ENCODE measurements at regions not wholly inside any gene's neighbourhood (a gene's known extent, or its start where the extent isn't known, plus 50 kb on each side); places are given as distances from the start of the nearest gene placed in this dataset.
"Not testable (repeated sequence)": the region's sequence is repeated elsewhere in the genome, so short reads cannot be mapped to it uniquely, and the experiment has no call there.

DNA sequence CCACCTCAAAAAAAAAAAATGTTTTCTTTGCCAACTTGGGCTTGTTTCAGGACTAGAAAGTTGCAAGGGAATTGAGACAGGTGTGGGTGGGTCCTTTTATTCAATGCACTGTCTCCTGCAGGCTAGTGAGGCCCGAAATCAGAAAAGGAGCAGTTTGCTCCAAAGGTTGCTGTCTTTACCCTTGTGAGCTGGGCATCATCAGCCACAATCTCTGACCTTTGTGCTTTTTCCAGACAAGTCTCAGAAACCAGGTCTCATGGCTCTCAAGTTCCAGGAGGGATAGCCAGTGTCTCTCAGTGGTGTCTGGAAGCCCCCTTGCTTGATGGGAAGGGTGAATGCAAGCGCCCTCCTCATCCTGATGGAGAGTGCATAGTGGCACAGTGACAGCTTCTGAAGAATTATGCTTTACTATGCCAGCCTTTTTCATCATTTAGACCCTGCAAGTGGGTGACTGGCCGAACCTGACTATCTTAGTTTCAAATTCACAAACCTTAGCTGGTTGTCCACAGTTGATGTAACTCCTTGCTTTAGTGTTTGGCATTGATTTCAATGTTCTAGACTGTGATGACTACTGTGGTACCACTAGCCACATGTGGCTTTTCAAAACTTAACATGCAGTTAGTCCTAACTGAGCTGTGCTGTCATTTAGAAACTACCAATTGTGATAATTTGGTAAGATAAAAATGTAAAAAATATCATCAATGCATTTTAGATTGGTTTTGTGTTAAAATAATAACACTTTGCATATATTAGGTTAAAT is 468.6 kb downstream of the GADD45G start:
- no peaks in the 10 kb centered on the region for H3K79me2 ChIP-seq (ENCODE audit: control insufficient read depth, insufficient read depth, low read length, poor library complexity)
- H2AK5ac ChIP-seq (ENCODE audit: low read length): no peak overlapping the region
- H2AFZ ChIP-seq (ENCODE audit: insufficient read depth, low read length, poor library complexity): no peak overlapping the region
- H3K79me1 ChIP-seq (ENCODE audit: low read length): no peaks in the 10 kb centered on the region
- no peak overlapping the region for H3K14ac ChIP-seq (ENCODE audit: low read length)
- no peak overlapping the region for H4K91ac ChIP-seq (ENCODE audit: low read depth, low read length)
- no peaks in the 10 kb centered on the region for H3K36me3 ChIP-seq (ENCODE audit: control insufficient read depth in 1 of 2, insufficient read depth in 2 of 2, low read length in 2 of 2)
- no peaks in the 10 kb centered on the region for H3K9me3 ChIP-seq (ENCODE audit: insufficient read depth, low read depth, low read length)
- DNase-seq: no peak
- WGBS (ENCODE audit: extremely low coverage, insufficient coverage, insufficient read length): no CpG with 5 or more reads among the region's 3 CpGs
- H4K12ac ChIP-seq (ENCODE audit: low read depth, low read length): no peak overlapping the region
- no peak overlapping the region for H3K4ac ChIP-seq (ENCODE audit: low read depth, low read length)
- H2BK120ac ChIP-seq (ENCODE audit: insufficient read depth, low read length, poor library complexity): no peak overlapping the region
- H3K4me3 ChIP-seq (ENCODE audit: low read depth, low read length): no peak overlapping the region
- no peak overlapping the region for H4K8ac ChIP-seq (ENCODE audit: low read depth, low read length)
- no peaks in the 10 kb centered on the region for H3K4me1 ChIP-seq (ENCODE audit: control insufficient read depth in 1 of 2, insufficient read depth in 2 of 2, low read length in 2 of 2)
- no peak overlapping the region for H3K4me2 ChIP-seq (ENCODE audit: low read length)
- no peak overlapping the region for H3K9ac ChIP-seq (ENCODE audit: low read length)
- no peak overlapping the region for H2BK12ac ChIP-seq (ENCODE audit: low read length)
- H3K18ac ChIP-seq (ENCODE audit: low read length): no peak overlapping the region
- no peak overlapping the region for H2BK5ac ChIP-seq (ENCODE audit: low read depth, low read length, poor library complexity)
- no peaks in the 10 kb centered on the region for H3K27me3 ChIP-seq (ENCODE audit: insufficient read depth, low read length)
- H3K27ac ChIP-seq (ENCODE audit: low read depth, low read length): no peak overlapping the region
- H3K23ac ChIP-seq (ENCODE audit: low read length): no peak overlapping the region

DNA sequence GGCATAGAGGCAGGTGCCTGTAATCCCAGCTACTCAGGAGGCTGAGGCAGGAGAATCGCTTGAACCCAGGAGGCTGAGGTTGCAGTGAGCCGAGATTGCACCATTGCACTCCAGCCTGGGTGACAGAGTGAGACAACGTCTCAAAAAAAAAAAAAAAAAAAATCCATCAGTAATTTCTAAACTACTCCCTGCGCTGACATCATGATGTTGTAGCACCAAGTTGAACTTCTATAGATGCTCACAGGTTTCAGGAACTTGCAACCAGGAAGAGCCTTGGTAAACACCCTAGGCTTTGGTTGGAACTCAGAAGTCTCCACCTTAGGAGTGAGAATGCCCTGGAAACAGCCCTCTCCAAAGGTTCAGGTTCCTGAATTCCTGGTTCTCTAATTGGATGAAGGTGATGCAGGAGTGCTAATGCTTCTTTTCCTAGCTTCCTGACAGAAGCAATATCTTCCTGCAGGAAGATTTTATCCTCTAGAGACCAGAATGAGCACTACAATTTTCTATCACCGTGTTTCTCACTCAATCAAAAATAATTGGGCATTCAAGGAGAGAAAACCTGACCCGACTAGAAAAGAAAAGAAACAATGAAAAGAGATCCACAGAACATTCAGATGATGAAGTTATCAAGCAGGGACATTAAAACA is 469.6 kb downstream of the GADD45G start:
- DNase-seq: no peak
- no peak overlapping the region for H3K4ac ChIP-seq (ENCODE audit: low read depth, low read length)
- H3K79me1 ChIP-seq (ENCODE audit: low read length): no peaks in the 10 kb centered on the region
- no peak overlapping the region for H3K14ac ChIP-seq (ENCODE audit: low read length)
- no peaks in the 10 kb centered on the region for H3K27me3 ChIP-seq (ENCODE audit: insufficient read depth, low read length)
- H4K12ac ChIP-seq (ENCODE audit: low read depth, low read length): no peak overlapping the region
- no peaks in the 10 kb centered on the region for H3K79me2 ChIP-seq (ENCODE audit: control insufficient read depth, insufficient read depth, low read length, poor library complexity)
- H3K23ac ChIP-seq (ENCODE audit: low read length): no peak overlapping the region
- no CpG with 5 or more reads among the region's 6 CpGs for WGBS (ENCODE audit: extremely low coverage, insufficient coverage, insufficient read length)
- no peak overlapping the region for H3K18ac ChIP-seq (ENCODE audit: low read length)
- H3K4me1 ChIP-seq (ENCODE audit: control insufficient read depth in 1 of 2, insufficient read depth in 2 of 2, low read length in 2 of 2): no peaks in the 10 kb centered on the region
- no peak overlapping the region for H3K4me2 ChIP-seq (ENCODE audit: low read length)
- no peak overlapping the region for H2BK12ac ChIP-seq (ENCODE audit: low read length)
- no peak overlapping the region for H3K27ac ChIP-seq (ENCODE audit: low read depth, low read length)
- H4K91ac ChIP-seq (ENCODE audit: low read depth, low read length): no peak overlapping the region
- H2BK5ac ChIP-seq (ENCODE audit: low read depth, low read length, poor library complexity): no peak overlapping the region
- H3K9me3 ChIP-seq (ENCODE audit: insufficient read depth, low read depth, low read length): no peaks in the 10 kb centered on the region
- H2AK5ac ChIP-seq (ENCODE audit: low read length): no peak overlapping the region
- H2AFZ ChIP-seq (ENCODE audit: insufficient read depth, low read length, poor library complexity): no peak overlapping the region
- H3K4me3 ChIP-seq (ENCODE audit: low read depth, low read length): no peak overlapping the region
- no peak overlapping the region for H2BK120ac ChIP-seq (ENCODE audit: insufficient read depth, low read length, poor library complexity)
- no peak overlapping the region for H4K8ac ChIP-seq (ENCODE audit: low read depth, low read length)
- no peaks in the 10 kb centered on the region for H3K36me3 ChIP-seq (ENCODE audit: control insufficient read depth in 1 of 2, insufficient read depth in 2 of 2, low read length in 2 of 2)
- no peak overlapping the region for H3K9ac ChIP-seq (ENCODE audit: low read length)

DNA sequence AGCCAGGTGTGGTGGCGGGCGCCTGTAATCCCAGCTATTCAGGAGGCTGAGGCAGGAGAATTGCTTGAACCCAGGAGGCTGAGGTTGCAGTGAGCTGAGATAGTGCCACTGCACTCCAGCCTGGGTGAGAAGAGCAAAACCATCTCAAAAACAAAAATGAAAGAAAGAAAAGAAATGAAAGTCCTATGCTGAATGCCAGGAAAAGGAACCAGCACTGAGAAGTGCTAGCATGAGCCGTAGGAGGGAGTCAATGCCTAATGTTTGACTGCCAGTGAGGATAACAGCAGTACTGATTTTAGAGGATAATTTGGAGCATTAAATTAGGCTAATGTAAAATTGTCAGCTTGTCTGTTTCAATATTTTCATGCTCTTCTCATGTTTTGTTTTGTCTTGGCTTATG is 472.8 kb downstream of the GADD45G start:
- H3K4me2 ChIP-seq (ENCODE audit: low read length); H3K18ac ChIP-seq (ENCODE audit: low read length); H3K27me3 ChIP-seq (ENCODE audit: insufficient read depth, low read length); H2AFZ ChIP-seq (ENCODE audit: insufficient read depth, low read length, poor library complexity); DNase-seq; H3K9ac ChIP-seq (ENCODE audit: low read length); H3K4me3 ChIP-seq (ENCODE audit: low read depth, low read length); H3K27ac ChIP-seq (ENCODE audit: low read depth, low read length); H3K79me1 ChIP-seq (ENCODE audit: low read length); H3K4ac ChIP-seq (ENCODE audit: low read depth, low read length); H3K79me2 ChIP-seq (ENCODE audit: control insufficient read depth, insufficient read depth, low read length, poor library complexity); H3K23ac ChIP-seq (ENCODE audit: low read length); H2BK120ac ChIP-seq (ENCODE audit: insufficient read depth, low read length, poor library complexity); H4K8ac ChIP-seq (ENCODE audit: low read depth, low read length); H4K12ac ChIP-seq (ENCODE audit: low read depth, low read length); H3K36me3 ChIP-seq (ENCODE audit: control insufficient read depth in 1 of 2, insufficient read depth in 2 of 2, low read length in 2 of 2); H3K14ac ChIP-seq (ENCODE audit: low read length); H2BK12ac ChIP-seq (ENCODE audit: low read length); H3K4me1 ChIP-seq (ENCODE audit: control insufficient read depth in 1 of 2, insufficient read depth in 2 of 2, low read length in 2 of 2); H3K9me3 ChIP-seq (ENCODE audit: insufficient read depth, low read depth, low read length); H2AK5ac ChIP-seq (ENCODE audit: low read length); H2BK5ac ChIP-seq (ENCODE audit: low read depth, low read length, poor library complexity); H4K91ac ChIP-seq (ENCODE audit: low read depth, low read length): not testable (repeated sequence)
- WGBS (ENCODE audit: extremely low coverage, insufficient coverage, insufficient read length): no CpG with 5 or more reads among the region's 3 CpGs

DNA sequence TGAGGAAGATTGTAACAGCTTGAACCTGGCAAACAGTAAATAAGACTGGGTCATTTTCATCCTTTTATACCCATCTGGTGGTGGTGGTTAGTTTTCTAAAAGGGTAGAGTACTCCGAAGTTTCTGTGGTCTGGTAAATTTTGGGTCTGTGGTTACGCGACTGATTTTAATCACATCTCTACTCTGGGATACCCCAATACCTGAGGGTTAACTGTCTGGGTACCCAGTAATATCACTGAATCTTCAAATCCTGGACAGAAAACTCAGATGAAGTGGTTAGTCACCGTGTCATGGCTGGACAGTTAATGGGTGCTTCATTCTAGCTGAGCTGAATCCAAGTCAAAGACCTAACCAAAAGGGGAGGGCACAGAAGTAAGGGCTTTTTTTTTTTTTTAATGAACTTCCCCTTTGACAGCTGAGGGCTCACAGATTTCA is 474.2 kb downstream of the GADD45G start:
- Histone ChIP-seq H3K14ac (ENCODE audit: low read length) (no peak overlapping the region), H3K4me3 (ENCODE audit: low read depth, low read length) (no peak overlapping the region), H3K4ac (ENCODE audit: low read depth, low read length) (no peak overlapping the region), H3K18ac (ENCODE audit: low read length) (no peak overlapping the region), H3K79me2 (ENCODE audit: control insufficient read depth, insufficient read depth, low read length, poor library complexity) (no peaks in the 10 kb centered on the region), H3K27me3 (ENCODE audit: insufficient read depth, low read length) (no peaks in the 10 kb centered on the region), H2BK120ac (ENCODE audit: insufficient read depth, low read length, poor library complexity) (no peak overlapping the region), H3K36me3 (ENCODE audit: control insufficient read depth in 1 of 2, insufficient read depth in 2 of 2, low read length in 2 of 2) (no peaks in the 10 kb centered on the region), H4K8ac (ENCODE audit: low read depth, low read length) (no peak overlapping the region), H3K27ac (ENCODE audit: low read depth, low read length) (no peak overlapping the region), H3K9me3 (ENCODE audit: insufficient read depth, low read depth, low read length) (peaks cover 4% of the 10 kb centered on the region), H3K23ac (ENCODE audit: low read length) (no peak overlapping the region), H3K9ac (ENCODE audit: low read length) (no peak overlapping the region), H2AFZ (ENCODE audit: insufficient read depth, low read length, poor library complexity) (no peak overlapping the region), H2BK5ac (ENCODE audit: low read depth, low read length, poor library complexity) (no peak overlapping the region), H2BK12ac (ENCODE audit: low read length) (no peak overlapping the region), H4K12ac (ENCODE audit: low read depth, low read length) (no peak overlapping the region), H2AK5ac (ENCODE audit: low read length) (no peak overlapping the region), H3K4me2 (ENCODE audit: low read length) (no peak overlapping the region), H3K4me1 (ENCODE audit: control insufficient read depth in 1 of 2, insufficient read depth in 2 of 2, low read length in 2 of 2) (no peaks in the 10 kb centered on the region), H4K91ac (ENCODE audit: low read depth, low read length) (no peak overlapping the region), H3K79me1 (ENCODE audit: low read length) (no peaks in the 10 kb centered on the region)
- WGBS (ENCODE audit: extremely low coverage, insufficient coverage, insufficient read length): no CpG with 5 or more reads among the region's 4 CpGs
- no peak for DNase-seq
